ENCODE measurements at regions not wholly inside any gene's neighbourhood (a gene's known extent, or its start where the extent isn't known, plus 50 kb on each side); places are given as distances from the start of the nearest gene placed in this dataset.

DNA sequence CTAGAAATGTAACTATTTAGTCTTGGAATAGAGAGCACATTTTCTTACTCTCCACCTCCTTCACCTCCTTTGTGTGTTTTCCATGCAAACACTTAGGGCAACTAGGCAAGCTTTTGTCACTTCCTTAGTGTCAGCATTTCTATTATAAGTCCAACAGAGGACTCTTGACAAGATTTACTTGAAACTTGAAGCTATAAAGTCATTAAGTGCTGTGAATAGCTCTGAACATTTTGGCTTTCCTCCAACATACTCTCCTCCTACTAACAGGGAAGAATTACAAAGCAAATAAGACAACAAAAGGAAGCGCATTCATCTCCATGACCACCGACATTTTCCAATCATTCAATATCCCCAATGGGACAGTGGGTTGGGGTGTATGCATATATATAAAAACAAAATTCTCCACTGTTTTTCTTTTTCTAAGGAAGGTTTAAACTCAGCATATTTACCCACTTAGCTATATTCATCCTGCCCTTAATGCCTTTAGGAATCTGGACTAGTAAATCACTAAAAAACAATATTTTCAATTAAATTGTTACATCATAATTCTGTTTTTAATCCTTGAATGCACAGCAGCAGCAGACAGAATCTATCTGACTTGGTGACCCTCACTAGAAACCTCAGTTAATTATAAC, 264.6 kb downstream of the SNCA start:
- H3K4me3 ChIP-seq (ENCODE audit: low read depth, low read length), result no peak overlapping the region
- no peak for DNase-seq (ENCODE audit: low read depth, low spot score)
- TF ChIP-seq, protein P1, sequence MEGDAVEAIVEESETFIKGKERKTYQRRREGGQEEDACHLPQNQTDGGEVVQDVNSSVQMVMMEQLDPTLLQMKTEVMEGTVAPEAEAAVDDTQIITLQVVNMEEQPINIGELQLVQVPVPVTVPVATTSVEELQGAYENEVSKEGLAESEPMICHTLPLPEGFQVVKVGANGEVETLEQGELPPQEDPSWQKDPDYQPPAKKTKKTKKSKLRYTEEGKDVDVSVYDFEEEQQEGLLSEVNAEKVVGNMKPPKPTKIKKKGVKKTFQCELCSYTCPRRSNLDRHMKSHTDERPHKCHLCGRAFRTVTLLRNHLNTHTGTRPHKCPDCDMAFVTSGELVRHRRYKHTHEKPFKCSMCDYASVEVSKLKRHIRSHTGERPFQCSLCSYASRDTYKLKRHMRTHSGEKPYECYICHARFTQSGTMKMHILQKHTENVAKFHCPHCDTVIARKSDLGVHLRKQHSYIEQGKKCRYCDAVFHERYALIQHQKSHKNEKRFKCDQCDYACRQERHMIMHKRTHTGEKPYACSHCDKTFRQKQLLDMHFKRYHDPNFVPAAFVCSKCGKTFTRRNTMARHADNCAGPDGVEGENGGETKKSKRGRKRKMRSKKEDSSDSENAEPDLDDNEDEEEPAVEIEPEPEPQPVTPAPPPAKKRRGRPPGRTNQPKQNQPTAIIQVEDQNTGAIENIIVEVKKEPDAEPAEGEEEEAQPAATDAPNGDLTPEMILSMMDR (IDR thresholded peaks at IDR 0.05; ENCODE audit: insufficient read depth, low read length, missing control alignments), result no peak
- ChIA-PET CTCF (interaction anchor here (0.7 kb wide), 1 partner anchor 14 kb away, joined by 3 read pairs; no protein-coding TSS in a partner anchor), POLR2A (no interaction called here)

DNA sequence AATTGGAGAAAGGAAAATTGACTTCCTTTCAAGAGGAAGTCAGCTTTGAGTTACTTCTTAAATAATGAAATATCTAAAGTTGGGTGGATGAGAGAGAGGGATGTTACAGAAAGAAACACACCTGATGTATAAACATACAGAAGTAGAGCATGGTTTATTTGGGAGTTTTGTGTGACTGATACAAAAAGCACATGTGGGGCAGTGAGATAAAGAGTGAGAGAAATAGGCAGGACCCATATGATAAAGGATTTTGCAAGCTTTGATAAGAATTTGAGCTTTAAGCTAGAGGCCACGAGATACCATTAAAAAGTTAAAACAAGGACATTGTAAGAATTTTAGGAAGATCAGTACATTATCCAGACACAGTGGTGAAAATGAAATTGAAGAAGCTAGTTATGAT, 263.3 kb upstream of the GPRIN3 start:
- H3K4me3 ChIP-seq (ENCODE audit: low read depth, low read length), result no peak overlapping the region
- TF ChIP-seq, protein P1 (IDR thresholded peaks at IDR 0.05; ENCODE audit: insufficient read depth, low read length, missing control alignments), result no peak
- no peak for DNase-seq (ENCODE audit: low read depth, low spot score)
- ChIA-PET CTCF (no interaction called here), POLR2A (no interaction called here)

DNA sequence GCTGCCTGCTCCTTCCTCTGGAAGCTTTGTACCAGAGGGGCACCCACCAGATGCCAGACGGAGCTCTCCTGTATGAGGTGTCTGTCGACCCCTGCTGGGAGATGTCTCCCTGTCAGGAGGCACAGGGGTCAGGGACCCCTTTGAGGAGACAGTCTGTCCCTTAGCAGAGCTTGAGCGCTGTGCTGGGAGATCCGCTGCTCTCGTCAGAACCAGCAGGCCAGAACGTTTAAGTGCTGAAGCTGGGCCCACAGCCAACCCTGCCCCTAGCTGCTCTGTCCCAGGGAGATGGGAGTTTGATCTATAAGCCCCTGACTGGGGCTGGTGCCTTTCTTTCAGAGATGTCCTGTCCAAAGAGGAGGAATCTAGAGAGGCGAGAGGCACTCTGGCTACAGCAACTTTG, 260.3 kb upstream of the GPRIN3 start:
- ChIA-PET CTCF (no interaction called here), POLR2A (no interaction called here)
- TF ChIP-seq, protein P1 (IDR thresholded peaks at IDR 0.05; ENCODE audit: insufficient read depth, low read length, missing control alignments), result no peak
- H3K4me3 ChIP-seq (ENCODE audit: low read depth, low read length), result no peak overlapping the region
- DNase-seq (ENCODE audit: low read depth, low spot score), result no peak

DNA sequence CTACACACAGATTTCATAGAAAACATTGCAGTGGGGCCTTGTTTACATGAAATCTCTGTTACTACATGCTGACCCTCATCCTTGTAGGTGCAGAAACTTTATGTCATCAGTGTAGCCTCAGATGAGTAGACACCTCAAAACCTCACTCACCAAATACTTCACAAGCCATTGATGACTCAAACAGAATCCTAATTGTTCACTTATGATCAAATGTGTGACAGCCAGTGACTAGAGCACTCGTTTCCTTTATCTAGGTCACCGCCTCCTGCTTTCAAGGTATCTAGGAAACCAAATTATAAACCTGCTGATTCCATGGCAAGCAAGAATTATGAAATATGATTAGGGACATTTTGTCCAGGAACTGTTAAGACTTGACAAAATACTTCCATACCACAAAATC, 255.8 kb upstream of the GPRIN3 start:
- DNase-seq (ENCODE audit: low read depth, low spot score), result no peak
- no peak overlapping the region for H3K4me3 ChIP-seq (ENCODE audit: low read depth, low read length)
- POLR2A ChIA-PET, result no interaction called here
- CTCF ChIA-PET, result no interaction called here
- TF ChIP-seq, protein P1 (IDR thresholded peaks at IDR 0.05; ENCODE audit: insufficient read depth, low read length, missing control alignments), result no peak

DNA sequence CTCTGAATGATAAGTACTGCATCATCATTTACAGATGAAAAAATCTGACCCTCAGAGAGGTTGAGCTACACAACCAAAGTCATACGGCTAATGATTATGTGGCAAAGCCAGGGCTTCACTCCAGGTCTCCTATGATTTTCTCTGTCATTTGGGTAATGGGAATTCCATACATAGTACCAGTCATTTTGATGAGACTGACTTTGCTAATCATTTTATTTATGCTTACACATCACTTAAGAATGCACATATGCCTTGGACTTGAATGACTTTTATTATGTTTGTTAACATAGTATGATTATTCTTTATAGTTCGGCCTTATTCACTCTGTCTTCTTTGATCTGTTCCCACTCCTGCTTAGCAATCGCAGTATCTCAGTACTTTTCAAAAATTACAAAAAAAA, 255.1 kb upstream of the GPRIN3 start:
- CTCF ChIA-PET, result no interaction called here
- POLR2A ChIA-PET, result no interaction called here
- TF ChIP-seq, protein P1 (IDR thresholded peaks at IDR 0.05; ENCODE audit: insufficient read depth, low read length, missing control alignments), result no peak
- no peak for DNase-seq (ENCODE audit: low read depth, low spot score)
- H3K4me3 ChIP-seq (ENCODE audit: low read depth, low read length), result no peak overlapping the region

DNA sequence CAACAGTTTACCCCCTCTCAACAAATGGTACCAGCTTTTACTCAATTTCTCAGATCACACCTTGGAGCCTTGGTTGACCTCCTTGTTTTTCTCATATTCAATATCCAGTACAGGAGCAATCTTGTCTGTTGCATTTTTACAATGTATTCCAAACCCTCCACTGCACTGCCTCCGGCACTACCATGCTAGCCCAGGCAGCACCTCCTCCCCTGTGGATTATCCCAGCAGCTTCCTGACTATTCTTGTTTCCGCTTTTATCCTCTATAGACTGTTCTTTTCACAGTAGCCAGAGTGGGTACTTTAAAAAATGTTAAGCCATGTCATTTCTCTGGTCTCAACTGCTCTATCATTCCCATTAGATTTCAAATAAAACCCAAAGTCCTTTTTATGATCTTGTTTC, 253.4 kb upstream of the GPRIN3 start:
- CTCF ChIA-PET, result no interaction called here
- POLR2A ChIA-PET, result no interaction called here
- no peak for DNase-seq (ENCODE audit: low read depth, low spot score)
- no peak overlapping the region for H3K4me3 ChIP-seq (ENCODE audit: low read depth, low read length)
- TF ChIP-seq, protein P1 (IDR thresholded peaks at IDR 0.05; ENCODE audit: insufficient read depth, low read length, missing control alignments), result no peak

Data from AG04449 (cell line).